MM.1S (cell line): ENCODE measurements at regions not wholly inside any gene's neighbourhood (a gene's known extent, or its start where the extent isn't known, plus 50 kb on each side); places are given as distances from the start of the nearest gene placed in this dataset.

Source experiments
- CTCF ChIP-seq: fragments of 300-600 bp; sonication (generic); IDR thresholded peaks from 2 replicates; pipeline ENCODE4 v1.5.1; 2016; ENCODE audit warnings: antibody characterized with exemption, low read length, mixed read lengths
- EZH2phosphoT487 ChIP-seq: fragments of 300-600 bp; sonication (generic); IDR thresholded peaks from 2 replicates; pipeline ENCODE4 v1.6.1; 2018; ENCODE audit warnings: antibody characterized with exemption, low read length

- no peak for TF ChIP-seq CTCF
- no peak for TF ChIP-seq EZH2phosphoT487
Observed at GRCh38 chr6:48817333-48818051, 645.6 kb downstream of the MMUT start.
